ENCODE measurements at regions not wholly inside any gene's neighbourhood (a gene's known extent, or its start where the extent isn't known, plus 50 kb on each side); places are given as distances from the start of the nearest gene placed in this dataset.

DNA sequence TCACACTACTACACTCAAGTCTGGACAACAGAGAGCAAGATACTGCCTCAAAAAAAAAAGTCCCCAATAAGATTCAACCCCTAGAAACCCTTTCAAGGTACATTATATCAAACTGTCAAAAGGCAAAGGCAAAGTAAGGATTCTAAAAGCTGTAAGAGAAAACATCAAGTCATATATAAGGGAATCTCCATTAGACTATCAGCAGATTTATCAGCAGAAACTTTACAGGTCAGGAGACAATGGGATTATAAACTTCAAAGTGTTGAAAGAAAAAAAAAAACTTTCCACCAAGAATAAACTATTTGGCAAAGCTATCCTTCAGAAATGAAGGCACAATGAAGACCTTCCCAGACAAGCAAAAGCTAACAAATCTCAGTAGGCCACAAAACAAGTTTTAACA lies 63.5 kb upstream of the DMRT1 start:
- no peak for DNase-seq

DNA sequence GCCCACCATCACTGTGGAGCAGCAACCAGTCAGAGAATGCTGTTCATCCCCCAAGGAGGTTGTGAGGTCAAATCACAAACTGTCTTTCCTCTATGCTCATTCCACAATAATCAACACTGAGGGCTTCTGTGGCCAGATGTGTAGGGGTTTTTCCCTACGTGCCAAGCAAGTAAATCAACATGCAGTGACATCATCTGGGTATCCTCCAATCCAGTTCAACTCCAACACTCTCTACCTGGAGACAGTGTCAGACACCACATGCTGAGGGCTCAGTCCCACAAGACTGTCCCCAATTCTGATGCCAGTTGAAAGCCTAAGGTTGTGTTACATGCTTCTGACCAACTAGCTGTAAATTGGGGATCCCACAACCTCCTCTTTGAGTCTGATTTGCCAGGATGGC lies 57.3 kb upstream of the DMRT1 start:
- DNase-seq, result no peak

- DNase-seq, result no peak
These were observed 56.6 kb upstream of the DMRT1 start for GRCh38 chr9:784916-785315.

- no peak for DNase-seq
These were observed 55.5 kb upstream of the DMRT1 start for GRCh38 chr9:785997-786396.

DNA sequence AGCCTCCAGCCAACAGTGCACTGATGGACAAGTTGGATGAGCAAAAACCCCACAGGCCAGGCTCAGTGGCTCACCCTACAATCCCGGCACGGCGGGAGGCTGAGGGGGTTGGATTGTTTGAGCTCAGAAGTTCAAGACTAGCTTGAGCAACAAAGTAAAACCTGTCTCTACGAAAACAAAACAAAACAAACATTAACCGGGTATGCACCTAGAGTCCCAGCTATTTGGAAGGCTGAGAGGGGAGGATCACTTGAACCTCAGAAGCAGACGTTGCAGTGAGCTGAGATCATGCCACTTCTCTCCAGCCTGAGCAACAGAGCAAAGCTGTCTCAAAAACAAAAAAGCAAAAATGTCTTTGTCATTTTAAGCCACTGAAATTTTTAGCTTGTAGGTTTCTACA lies 55.1 kb upstream of the DMRT1 start:
- no peak for DNase-seq

- no peak for DNase-seq
These were observed 52.7 kb upstream of the DMRT1 start for GRCh38 chr9:788777-789176.

Data from NCI-H1092 (cell line).